OCI-LY7 (cell line): ENCODE measurements at regions not wholly inside any gene's neighbourhood (a gene's known extent, or its start where the extent isn't known, plus 50 kb on each side); places are given as distances from the start of the nearest gene placed in this dataset.

ENCODE experiments used
- BruUV-seq: library from RNA; stranded (reverse); fragments of 400-500 nt; replicated peaks from 2 replicates; lab custom pipeline; 2021; lab: Mats Ljungman, UMichigan
- CTCF ChIA-PET: fragments of 300-600 bp; sonication (Branson Sonifier 250); formaldehyde crosslinking; loops from one replicate; lab custom pipeline; 2022; ENCODE audit warnings: antibody characterized with exemption; ENCODE audit not compliant: unreplicated experiment; lab: Charles Lee
- POLR2A ChIA-PET: fragments of 300-600 bp; sonication (Branson Sonifier 250); formaldehyde crosslinking; loops from one replicate; lab custom pipeline; 2022; ENCODE audit warnings: antibody characterized with exemption; lab: Charles Lee
- DNase-seq: peaks from one replicate; pipeline ENCODE4 v3.0.0-alpha.2; 2015; ENCODE audit warnings: low spot score
- H2AFZ ChIP-seq: fragments of 200-600 bp; sonication (generic), shearing (Covaris generic); 2 replicates; pipeline ENCODE4 v1.6.1; 2014; ENCODE audit warnings: mild to moderate bottlenecking, antibody characterized with exemption, low read length, moderate library complexity
- H3K27ac ChIP-seq: fragments of 200-600 bp; sonication (generic); 2 replicates; pipeline ENCODE4 v1.5.1; 2014; ENCODE audit warnings: mixed run types, low read depth, mild to moderate bottlenecking, moderate library complexity, low read length, inconsistent platforms; ENCODE audit not compliant: poor library complexity, severe bottlenecking
- H3K36me3 ChIP-seq: fragments of 200-600 bp; sonication (generic); 2 replicates; pipeline ENCODE4 v1.6.1; 2014; ENCODE audit warnings: mild to moderate bottlenecking, antibody characterized with exemption, low read length, moderate library complexity, mixed read lengths; ENCODE audit not compliant: insufficient read depth
- H3K4me1 ChIP-seq: fragments of 200-600 bp; sonication (generic); 2 replicates; pipeline ENCODE4 v1.5.1; 2014; ENCODE audit warnings: mild to moderate bottlenecking, low read length; ENCODE audit not compliant: insufficient read depth, poor library complexity, severe bottlenecking
- H3K4me2 ChIP-seq: fragments of 200-600 bp; sonication (generic); 2 replicates; pipeline ENCODE4 v1.6.1; 2014; ENCODE audit warnings: mild to moderate bottlenecking, low read length
- H3K4me3 ChIP-seq: fragments of 200-600 bp; sonication (generic); 2 replicates; pipeline ENCODE4 v1.5.1; 2014; ENCODE audit warnings: mild to moderate bottlenecking, low read depth, low read length; ENCODE audit not compliant: poor library complexity, severe bottlenecking
- H3K79me2 ChIP-seq: fragments of 200-600 bp; sonication (generic); 2 replicates; pipeline ENCODE4 v1.6.1; 2016; ENCODE audit warnings: low read depth, mild to moderate bottlenecking, low read length, moderate library complexity, mixed read lengths; ENCODE audit not compliant: insufficient read depth
- H3K9me2 ChIP-seq: fragments of 200-600 bp; sonication (generic); 2 replicates; pipeline ENCODE4 v1.6.1; 2016; ENCODE audit warnings: mild to moderate bottlenecking, low read length, mixed read lengths; ENCODE audit not compliant: insufficient read depth
- H3K9me3 ChIP-seq: fragments of 200-600 bp; sonication (generic); 2 replicates; pipeline ENCODE4 v1.6.1; 2014; ENCODE audit warnings: mild to moderate bottlenecking, mixed run types, low read length, mixed read lengths
- H4K20me1 ChIP-seq: fragments of 200-600 bp; sonication (generic); 2 replicates; pipeline ENCODE4 v1.6.1; 2014; ENCODE audit warnings: mild to moderate bottlenecking, antibody characterized with exemption, low read length, moderate library complexity, mixed read lengths; ENCODE audit not compliant: insufficient read depth
- CTCF ChIP-seq: fragments of 200-600 bp; sonication (generic); conservative IDR thresholded peaks from 2 replicates; pipeline ENCODE4 v1.5.1; 2014; ENCODE audit warnings: mild to moderate bottlenecking, antibody characterized with exemption, low read length, moderate library complexity, mixed read lengths
- EZH2phosphoT487 ChIP-seq: fragments of 200-600 bp; sonication (generic); IDR thresholded peaks from 2 replicates; pipeline ENCODE4 v1.6.1; 2018; ENCODE audit warnings: low read depth, borderline replicate concordance, mild to moderate bottlenecking, mixed run types, antibody characterized with exemption, low read length, moderate library complexity, mixed read lengths
- intact Hi-C: fragments of 100-400 bp; cut with micrococcal nuclease; formaldehyde crosslinking; loops from one replicate; pipeline ENCODE4 v1.10.0; 2022; ENCODE audit not compliant: unreplicated experiment

GRCh38 chr12:63382930-63383329 is 231.9 kb upstream of the AVPR1A start:
- no peak overlapping the region for H3K27ac ChIP-seq
- H3K4me3 ChIP-seq = no peak overlapping the region
- no peaks in the 10 kb centered on the region for H3K36me3 ChIP-seq
- H3K4me2 ChIP-seq = no peak overlapping the region
- no peaks in the 10 kb centered on the region for H3K9me3 ChIP-seq
- TF ChIP-seq CTCF = no peak
- no peak for TF ChIP-seq EZH2phosphoT487
- CTCF ChIA-PET = no interaction called here
- H4K20me1 ChIP-seq = no peaks in the 10 kb centered on the region
- DNase-seq = no peak
- POLR2A ChIA-PET = no interaction called here
- H3K9me2 ChIP-seq = no peaks in the 10 kb centered on the region
- H3K4me1 ChIP-seq = no peaks in the 10 kb centered on the region
- H3K79me2 ChIP-seq = no peaks in the 10 kb centered on the region
- no TSS peak for BruUV-seq
- intact Hi-C loops = no loop called here
- no peak overlapping the region for H2AFZ ChIP-seq

- ChIA-PET POLR2A (no interaction called here), CTCF (no interaction called here)
- Histone ChIP-seq H2AFZ (no peak overlapping the region), H3K79me2 (no peaks in the 10 kb centered on the region), H3K9me2 (no peaks in the 10 kb centered on the region), H3K4me2 (no peak overlapping the region), H3K27ac (no peak overlapping the region), H3K4me1 (no peaks in the 10 kb centered on the region), H3K4me3 (no peak overlapping the region), H3K9me3 (no peaks in the 10 kb centered on the region), H3K36me3 (no peaks in the 10 kb centered on the region), H4K20me1 (no peaks in the 10 kb centered on the region)
- intact Hi-C loops = no loop called here
- no peak for DNase-seq
- no TSS peak for BruUV-seq
- no peak for TF ChIP-seq EZH2phosphoT487
- no peak for TF ChIP-seq CTCF
Measured at GRCh38 chr12:63362791-63363190, 211.8 kb upstream of the AVPR1A start.

GRCh38 chr12:63362166-63362565 is 211.2 kb upstream of the AVPR1A start:
- Histone ChIP-seq H3K4me1 (no peaks in the 10 kb centered on the region), H4K20me1 (no peaks in the 10 kb centered on the region), H3K4me2 (no peak overlapping the region), H3K79me2 (no peaks in the 10 kb centered on the region), H3K4me3 (no peak overlapping the region), H2AFZ (no peak overlapping the region), H3K9me2 (no peaks in the 10 kb centered on the region), H3K36me3 (no peaks in the 10 kb centered on the region), H3K27ac (no peak overlapping the region), H3K9me3 (no peaks in the 10 kb centered on the region)
- no peak for TF ChIP-seq CTCF
- TF ChIP-seq EZH2phosphoT487 = no peak
- no TSS peak for BruUV-seq
- DNase-seq = no peak
- ChIA-PET POLR2A (no interaction called here), CTCF (no interaction called here)
- intact Hi-C loops = no loop called here
